Stimulated activated CD8-positive, alpha-beta memory T cell treated with anti-CD3 and anti-CD28 coated beads, Interleukin-2, amount 100 ng/mL, for 48 hours (primary cell): ENCODE measurements at regions not wholly inside any gene's neighbourhood (a gene's known extent, or its start where the extent isn't known, plus 50 kb on each side); places are given as distances from the start of the nearest gene placed in this dataset.

Source experiments
- DNase-seq, 2 donors: peaks; one replicate each; pipeline ENCODE4 v3.0.0-alpha.2; 2020; ENCODE audit warnings: low read depth in 2 of 2

GRCh38 chr10:124346831-124347230, 71.9 kb downstream of the OAT start:
- DNase-seq = no peak

- no peak for DNase-seq
Observed at GRCh38 chr10:124345521-124345920, 73.2 kb downstream of the OAT start.

- no peak for DNase-seq
Observed at GRCh38 chr10:124344931-124345330, 73.8 kb downstream of the OAT start.

GRCh38 chr10:124344266-124344590, 74.5 kb downstream of the OAT start:
- DNase-seq = no peak

- no peak for DNase-seq
Observed at GRCh38 chr10:124343351-124344265, 75.1 kb downstream of the OAT start.

GRCh38 chr10:124342821-124343170, 75.9 kb downstream of the OAT start:
- DNase-seq = no peak

- DNase-seq = no peak
Observed at GRCh38 chr10:124342136-124342820, 76.4 kb downstream of the OAT start.

GRCh38 chr10:124341768-124342135, 77.0 kb downstream of the OAT start:
- peak in 1 of 2 donors; percentile 26 for DNase-seq

- no peak for DNase-seq
Observed at GRCh38 chr10:124340033-124340760, 78.5 kb downstream of the OAT start.

- DNase-seq = no peak
Observed at GRCh38 chr10:124339119-124340032, 79.3 kb downstream of the OAT start.

- no peak for DNase-seq
Observed at GRCh38 chr10:124338276-124338925, 80.3 kb downstream of the OAT start.

GRCh38 chr10:124336186-124336585, 82.5 kb downstream of the OAT start:
- DNase-seq = no peak

- DNase-seq = no peak
Observed at GRCh38 chr10:124333931-124334330, 84.8 kb downstream of the OAT start.

- DNase-seq = no peak
Observed at GRCh38 chr10:124332426-124332825, 86.3 kb downstream of the OAT start.

- DNase-seq = no peak
Observed at GRCh38 chr10:124329941-124330340, 88.8 kb downstream of the OAT start.

GRCh38 chr10:124329362-124329761, 89.4 kb downstream of the OAT start:
- DNase-seq = no peak

GRCh38 chr10:124328477-124329220, 90.1 kb downstream of the OAT start:
- DNase-seq = no peak

- DNase-seq = no peak
Observed at GRCh38 chr10:124325998-124326636, 92.6 kb downstream of the OAT start.

- no peak for DNase-seq
Observed at GRCh38 chr10:124325633-124325914, 93.1 kb downstream of the OAT start.
